Nucleus accumbens (tissue), 56 donors: ENCODE measurements at regions not wholly inside any gene's neighbourhood (a gene's known extent, or its start where the extent isn't known, plus 50 kb on each side); places are given as distances from the start of the nearest gene placed in this dataset.
A peak's percentile ranks its signal among the peaks of the same experiment; 100 is the strongest.
"Not testable (repeated sequence)": the region's sequence is repeated elsewhere in the genome, so short reads cannot be mapped to it uniquely, and the experiment has no call there.

ENCODE experiments used
- DNase-seq, 56 donors: peaks; one replicate each; lab custom pipeline; 2025; lab: John Stamatoyannopoulos, UW

DNA sequence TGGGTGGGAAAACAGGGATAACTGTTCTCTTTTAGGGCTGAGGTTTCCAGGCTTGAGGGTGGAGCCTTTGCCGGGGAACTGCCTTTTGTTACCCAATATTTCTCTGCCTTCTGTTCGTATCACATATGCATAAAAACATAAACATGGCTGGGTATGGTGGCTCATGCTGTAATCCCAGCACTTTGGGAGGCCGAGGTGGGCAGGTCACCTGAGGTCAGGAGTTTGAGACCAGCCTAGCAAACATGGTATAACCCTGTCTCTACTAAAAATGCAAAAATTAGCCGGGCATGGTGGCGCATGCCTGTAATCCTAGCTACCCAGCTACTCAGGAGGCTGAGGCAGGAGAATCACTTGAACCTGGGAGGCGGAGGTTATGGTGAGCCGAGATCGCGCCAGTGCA is 60.2 kb upstream of the SHANK2 start:
- not testable (repeated sequence) for DNase-seq

DNA sequence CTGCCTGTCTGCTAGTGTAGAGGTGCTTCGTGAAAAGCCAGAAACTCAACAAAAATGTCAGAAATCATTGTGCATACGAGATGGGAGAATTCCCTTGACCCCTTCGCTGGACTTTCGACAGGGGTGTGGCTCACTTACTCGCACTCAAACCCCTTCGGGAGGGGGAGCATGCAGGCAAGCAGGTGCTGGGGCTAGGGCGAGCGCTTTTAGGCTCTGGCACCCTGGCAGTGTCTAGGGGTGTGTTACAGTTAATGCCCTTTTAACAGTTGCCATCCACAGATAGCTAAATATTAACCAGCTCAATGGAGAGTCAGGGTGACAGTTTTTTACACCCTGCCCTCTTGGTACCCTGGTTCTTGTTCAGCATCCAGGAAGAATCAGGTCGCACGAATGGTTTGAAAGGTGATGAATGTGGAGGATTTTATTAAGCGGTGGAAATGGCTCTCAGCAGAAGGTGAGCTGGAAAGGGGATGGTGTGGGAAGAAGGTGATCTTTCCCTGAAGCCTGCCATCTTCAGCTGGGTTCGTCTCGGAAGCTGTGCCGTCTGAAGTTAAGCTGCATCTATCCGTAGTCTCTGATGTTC is 59.6 kb upstream of the SHANK2 start:
- no peak for DNase-seq

DNA sequence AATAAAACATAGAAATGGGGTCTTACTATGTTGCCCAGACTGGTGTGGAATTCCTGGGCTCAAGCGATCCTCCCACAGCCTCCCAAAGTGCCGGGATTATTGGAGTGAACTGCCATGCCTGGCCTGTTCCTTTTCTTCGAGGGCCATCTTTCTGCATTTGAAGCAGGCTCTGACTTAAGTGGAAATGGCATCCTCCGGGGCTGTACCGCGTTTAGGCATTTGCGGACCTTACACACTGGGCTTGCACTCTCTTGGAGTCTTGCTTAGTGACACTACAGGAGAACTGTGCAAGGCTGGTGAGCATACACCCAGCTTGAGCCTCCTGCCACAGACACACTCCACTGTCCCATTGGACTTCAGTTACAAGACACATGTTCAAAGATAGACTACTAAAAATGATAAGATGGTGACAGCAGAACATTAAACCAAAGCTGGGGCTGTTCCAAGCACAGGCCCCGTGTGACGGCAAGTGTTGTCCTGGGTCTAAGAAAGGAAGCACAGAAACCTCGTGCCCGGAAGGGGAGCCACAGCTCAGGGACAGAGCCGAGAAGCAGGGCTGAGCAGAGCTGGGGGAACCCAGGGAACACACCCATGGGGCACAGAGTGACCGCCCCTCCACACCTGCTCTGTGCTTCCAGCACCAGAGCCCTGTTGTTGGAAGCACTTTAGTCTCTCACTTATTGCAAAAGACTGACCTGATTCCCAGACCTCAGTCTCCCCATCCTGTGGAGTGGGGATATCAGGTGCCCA is 59.0 kb upstream of the SHANK2 start:
- DNase-seq = no peak

DNA sequence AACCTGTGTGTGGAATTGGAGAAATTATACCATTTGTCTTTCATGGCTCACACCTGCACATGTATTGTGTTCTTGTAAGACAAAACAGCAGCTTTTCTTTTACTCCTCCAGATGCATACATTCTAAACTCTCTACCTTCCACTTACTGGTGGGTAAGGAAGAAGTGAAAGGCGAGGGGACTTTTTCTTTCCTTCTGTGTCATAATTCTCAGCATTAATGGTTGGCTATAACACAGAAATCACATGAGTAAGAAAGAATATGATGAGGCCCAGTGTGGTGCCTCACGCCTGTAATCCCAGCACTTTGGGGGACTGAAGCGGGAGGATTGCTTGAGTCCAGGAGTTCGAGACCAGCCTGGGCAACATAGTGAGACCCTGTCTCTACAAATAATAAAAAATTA is 57.8 kb upstream of the SHANK2 start:
- no peak for DNase-seq

DNA sequence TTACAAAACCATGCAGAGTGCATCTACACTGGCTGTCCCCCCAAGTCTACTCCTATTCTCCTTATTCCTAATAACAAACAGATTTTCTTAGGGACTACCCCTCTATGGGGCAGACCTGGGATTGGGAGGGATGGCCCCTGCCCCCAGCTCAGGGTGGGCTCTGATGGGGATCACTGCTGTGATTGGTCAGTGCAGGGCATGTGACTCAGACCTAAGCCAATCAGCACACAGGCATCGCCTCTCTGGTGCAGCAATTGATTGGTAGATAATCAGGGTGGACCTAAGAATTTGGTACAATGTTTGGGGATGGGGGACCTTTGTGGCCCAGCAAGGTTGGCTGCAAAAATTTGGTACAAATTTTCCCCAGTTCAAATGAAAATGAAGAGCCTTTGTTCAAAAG is 57.2 kb upstream of the SHANK2 start:
- DNase-seq = peak in 1 of 56 donors; percentile 11

DNA sequence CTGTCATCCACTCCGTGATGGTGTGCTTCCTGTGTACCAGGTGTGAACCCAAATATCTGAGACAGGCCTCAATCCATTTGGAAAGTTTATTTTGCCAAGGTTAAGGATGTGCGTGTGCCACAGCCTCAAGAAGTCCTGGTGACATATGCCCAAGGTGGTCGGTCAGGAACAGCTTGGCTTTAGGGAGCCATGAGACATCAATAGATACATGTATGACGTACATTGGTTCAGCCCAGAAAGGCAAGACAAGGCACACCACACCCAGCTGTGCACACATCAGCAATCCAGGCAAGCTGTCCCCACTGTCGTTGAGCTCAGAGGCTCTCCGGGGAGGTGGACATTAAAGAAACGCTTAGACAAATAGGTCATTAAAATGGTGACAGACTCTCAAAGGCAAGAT is 56.8 kb upstream of the SHANK2 start:
- DNase-seq = no peak

DNA sequence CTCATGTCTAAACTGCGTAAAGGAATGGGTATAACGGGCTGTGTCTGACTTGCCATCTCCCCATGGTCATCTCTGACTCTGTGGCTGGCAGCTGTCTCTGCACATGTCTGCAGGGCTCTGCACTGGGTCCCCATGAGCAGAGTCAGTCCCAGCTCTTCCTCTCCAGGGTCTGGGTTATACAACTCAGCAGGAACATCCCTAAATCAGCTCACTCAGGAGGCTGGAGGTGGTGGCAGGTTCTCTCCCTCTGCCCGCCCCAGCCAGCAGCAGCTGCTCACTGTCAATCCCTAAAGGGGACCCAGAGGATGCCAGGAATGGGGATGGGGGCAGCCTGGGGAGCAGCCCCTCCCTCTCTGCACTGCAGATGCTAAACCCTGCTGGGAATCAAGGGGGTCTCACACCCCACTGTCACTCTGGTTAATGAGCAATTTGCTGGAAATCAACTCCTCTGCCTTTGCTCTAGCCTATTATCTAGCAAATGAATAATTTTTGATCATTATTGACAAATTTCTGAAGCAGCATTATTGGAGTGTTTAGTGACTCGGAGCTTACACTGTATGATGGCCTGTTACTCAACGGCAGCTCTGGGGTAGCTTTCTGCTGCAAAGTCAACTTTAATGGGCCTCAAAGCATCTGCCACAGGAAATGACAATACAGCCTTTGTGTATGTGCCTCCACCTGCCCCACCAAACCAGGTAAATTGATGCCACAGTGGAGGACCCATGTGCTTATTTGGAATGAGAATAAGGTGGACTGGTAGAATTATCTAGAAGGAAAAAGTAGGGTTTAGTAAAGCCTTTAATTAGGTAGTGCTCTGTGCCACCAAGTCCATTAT is 55.7 kb upstream of the SHANK2 start:
- no peak for DNase-seq

DNA sequence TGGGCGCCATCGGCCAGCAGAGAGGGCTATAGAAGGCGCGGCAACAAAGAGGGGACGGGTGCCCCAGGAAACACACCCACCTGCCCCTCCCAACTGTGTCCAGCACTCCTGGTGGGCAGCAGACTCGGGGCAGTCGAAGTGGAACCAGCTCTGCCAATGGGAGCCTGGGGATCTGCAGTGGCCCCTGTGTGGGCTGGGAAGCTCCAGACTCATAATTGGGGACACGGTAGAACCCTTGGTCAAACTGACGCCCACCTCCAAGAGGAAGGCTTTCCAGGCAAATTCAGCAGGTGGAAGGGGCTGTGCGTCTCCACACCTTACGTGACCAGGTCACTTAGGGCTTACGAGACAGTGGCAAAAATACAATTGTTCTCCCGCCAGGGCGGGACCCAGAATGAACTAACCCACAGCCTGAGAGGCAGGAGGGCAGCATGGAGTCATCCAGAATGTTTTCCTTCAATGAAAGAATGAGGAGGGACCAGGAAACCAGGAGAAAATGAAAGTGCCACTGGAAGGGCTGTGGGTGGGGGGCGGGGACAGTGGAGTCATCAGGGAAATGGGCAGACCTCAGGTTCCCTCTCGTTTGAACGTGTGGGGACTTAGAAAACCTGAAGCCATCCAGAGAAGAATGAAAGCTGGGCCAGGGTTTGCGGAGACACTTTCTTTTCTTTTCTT is 53.2 kb upstream of the SHANK2 start:
- no peak for DNase-seq

DNA sequence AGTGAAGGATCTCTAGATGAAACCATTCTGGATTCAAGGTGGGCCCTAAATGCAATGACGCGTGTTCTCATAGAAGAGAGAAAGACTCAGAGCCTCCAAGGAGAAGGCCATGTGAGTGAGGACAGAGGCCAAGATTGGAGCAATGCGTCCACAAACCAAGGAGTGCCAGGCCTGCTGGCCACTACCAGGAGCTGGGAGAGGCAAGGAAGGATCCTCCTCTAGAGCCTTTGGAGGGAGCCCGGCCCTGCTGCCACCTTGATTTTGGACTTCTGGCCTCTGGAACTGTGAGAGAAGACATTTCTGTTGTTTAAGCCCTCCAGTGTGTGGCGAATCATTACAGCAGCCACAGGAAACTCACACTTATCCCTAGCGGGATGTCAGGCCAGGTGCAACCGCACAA is 52.7 kb upstream of the SHANK2 start:
- no peak for DNase-seq

DNA sequence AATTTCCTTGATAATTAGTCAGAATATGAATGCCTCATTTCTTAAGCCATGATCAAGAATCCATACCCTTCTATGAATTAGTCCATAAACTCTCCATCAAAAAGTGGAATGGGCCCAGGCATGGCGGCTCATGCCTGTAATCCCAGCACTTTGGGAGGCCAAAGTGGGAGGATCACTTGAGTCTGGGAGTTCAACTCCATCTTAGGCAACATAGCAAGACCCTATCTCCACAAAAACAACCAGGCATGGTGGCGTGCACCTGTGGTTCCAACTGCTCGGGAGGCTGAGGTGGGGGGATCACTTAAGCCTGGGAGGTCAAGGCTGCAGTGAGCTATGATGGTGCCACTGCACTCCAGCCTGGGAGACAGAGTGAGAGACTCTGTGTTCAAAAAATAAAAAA is 52.1 kb upstream of the SHANK2 start:
- no peak for DNase-seq

DNA sequence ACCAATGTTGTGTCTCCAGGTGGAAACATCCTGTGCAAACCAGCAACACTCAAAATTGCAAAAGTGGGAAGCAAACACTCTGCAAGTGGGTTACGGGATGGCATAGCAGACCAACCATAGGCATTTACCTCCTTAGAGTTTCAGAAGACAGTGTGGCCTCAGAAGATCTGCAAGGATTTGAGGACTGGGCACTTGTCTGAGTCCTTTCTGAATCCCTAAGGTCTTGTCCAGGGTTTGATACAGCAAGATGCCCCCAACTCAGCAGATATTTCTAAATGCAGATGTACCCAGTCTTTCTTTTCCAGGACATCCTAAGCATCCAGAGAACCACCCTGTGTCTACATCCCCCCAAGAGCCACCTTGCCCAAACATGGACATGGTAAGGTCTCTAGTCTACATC is 51.7 kb upstream of the SHANK2 start:
- no peak for DNase-seq

DNA sequence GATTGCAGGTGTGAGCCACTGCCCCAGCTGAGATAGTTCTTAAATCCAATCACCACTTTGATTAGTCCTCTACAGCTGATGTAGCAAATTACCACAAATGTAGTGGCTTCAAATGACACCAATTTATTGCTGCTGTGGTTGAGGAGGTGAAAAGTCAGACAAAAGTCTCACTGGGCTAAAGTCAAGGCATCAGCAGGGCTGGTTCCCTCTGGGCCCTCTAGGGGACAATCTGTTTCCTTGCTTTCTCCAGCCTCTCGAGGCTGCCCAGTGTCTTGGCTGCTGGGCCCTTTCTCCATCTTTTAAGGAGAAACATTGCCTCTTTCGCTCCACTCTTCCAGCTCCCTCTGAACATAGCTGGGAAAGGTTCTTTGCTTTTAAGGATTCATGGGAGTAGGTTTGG is 50.5 kb upstream of the SHANK2 start:
- DNase-seq = no peak

DNA sequence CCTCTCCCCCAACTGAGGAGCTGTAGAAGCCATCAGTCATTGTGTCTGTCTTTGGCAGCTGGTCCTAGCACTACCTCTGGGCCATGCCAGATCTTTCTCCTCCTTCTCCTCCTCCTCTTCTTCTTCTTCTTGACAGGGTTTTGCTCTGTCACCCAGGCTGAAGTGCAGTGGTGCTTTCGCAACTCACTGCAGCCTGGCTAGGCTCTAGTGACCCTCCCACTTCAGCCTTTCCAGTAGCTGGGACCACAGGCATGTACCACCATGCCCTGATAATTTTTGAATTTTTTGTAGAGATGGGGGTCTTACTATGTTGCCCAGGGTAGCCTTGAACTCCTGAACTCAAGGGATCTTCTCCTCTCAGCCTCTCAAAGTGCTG is 50.1 kb upstream of the SHANK2 start:
- DNase-seq = no peak
